Spleen (tissue), 11 donors: ENCODE measurements at regions not wholly inside any gene's neighbourhood (a gene's known extent, or its start where the extent isn't known, plus 50 kb on each side); places are given as distances from the start of the nearest gene placed in this dataset.

Experiments
- DNase-seq: peaks from one replicate; pipeline ENCODE4 v3.0.0-alpha.2; 2020
- H3K27ac ChIP-seq, 8 donors: fragments of 200-600 bp; sonication (generic) in 7 of 8; 1 replicate in 4 of 8; 2 replicates in 4 of 8; pipeline versions ENCODE4 v1.5.0 to v1.8.0; 2016 to 2021; ENCODE audit warnings: inconsistent platforms in 4 of 8, mild to moderate bottlenecking in 4 of 8, moderate library complexity in 1 of 8
- H3K27me3 ChIP-seq, 7 donors: fragments of 200-600 bp; sonication (generic) in 6 of 7; replicated peaks in 1 of 7; 1 replicate in 4 of 7; 2 replicates in 3 of 7; pipeline versions ENCODE4 v1.5.0 to v1.8.0; 2016 to 2021; ENCODE audit warnings: inconsistent platforms in 3 of 7, mild to moderate bottlenecking in 1 of 7
- H3K36me3 ChIP-seq, 6 donors: fragments of 200-600 bp; sonication (generic) in 5 of 6; 1 replicate in 4 of 6; 2 replicates in 2 of 6; pipeline versions ENCODE4 v1.5.0 to v1.8.0; 2016 to 2021; ENCODE audit warnings: inconsistent platforms in 2 of 6
- H3K4me1 ChIP-seq, 6 donors: fragments of 200-600 bp; sonication (generic) in 5 of 6; 1 replicate in 3 of 6; 2 replicates in 3 of 6; pipeline versions ENCODE4 v1.5.0 to v1.8.0; 2016 to 2021; ENCODE audit warnings: inconsistent platforms in 3 of 6
- H3K4me3 ChIP-seq, 8 donors: fragments of 200-600 bp; sonication (generic) in 7 of 8; 1 replicate in 4 of 8; 2 replicates in 4 of 8; pipeline versions ENCODE4 v1.5.0 to v1.8.0; 2016 to 2021; ENCODE audit warnings: inconsistent platforms in 4 of 8, mild to moderate bottlenecking in 4 of 8, moderate library complexity in 2 of 8
- H3K9me3 ChIP-seq, 8 donors: fragments of 200-600 bp; sonication (generic) in 7 of 8; 1 replicate in 4 of 8; 2 replicates in 4 of 8; pipeline versions ENCODE4 v1.5.0 to v1.8.0; 2016 to 2021; ENCODE audit warnings: inconsistent platforms in 4 of 8
- POLR2A ChIP-seq, 3 donors: fragments of 450-650 bp; IDR thresholded peaks; one replicate each; pipeline ENCODE4 v1.5.1; 2017; ENCODE audit warnings: antibody characterized with exemption in 3 of 3, mild to moderate bottlenecking in 1 of 3
- POLR2AphosphoS5 ChIP-seq, 3 donors: sonication (generic); formaldehyde crosslinking; IDR thresholded peaks; one replicate each; pipeline ENCODE4 v1.5.1; 2017; ENCODE audit warnings: antibody characterized with exemption in 3 of 3
- WGBS, 5 donors: extraction: QIAGEN DNeasy Blood & Tissue Kit in 3 of 5; methylation state at CpG; one replicate each; pipeline versions ENCODE4 v1.1.5 to v1.1.7; 2013 to 2018; 5-methylcytosine and 5-hydroxymethylcytosine counted together
- intact Hi-C: fragments of 100-400 bp; cut with DNase I; formaldehyde crosslinking; loops from one replicate; pipeline ENCODE4 v1.15.0; 2023; ENCODE audit warnings: low total_unique reads
- TF ChIP-seq, protein P1 (sequence below), 11 experiments: fragments of 200-600 bp in 7 of 11; fragments of 450-650 bp in 4 of 11; sonication (generic) in 4 of 11; IDR thresholded peaks in 8 of 11; conservative IDR thresholded peaks in 3 of 11; 1 replicate in 7 of 11; 2 replicates in 4 of 11; pipeline versions ENCODE4 v1.4.0 to v1.8.0; 2016 to 2021; ENCODE audit warnings: antibody characterized with exemption in 11 of 11, inconsistent platforms in 4 of 11, mild to moderate bottlenecking in 1 of 11
- donor health status: healthy with polysubstance abuse.
- donor health status: DM: no; HTN: no; CAD: no; lungs with moderate emphysema.
- donor health status: DM: no; HTN: no; CAD: no.
- donor health status: Bipolar disorder and iron deficiency.
- donor health status: healthy.
- donor health status: DM: no; HTN: no; CAD: no.
- donor health status: DM: yes; HTN: yes; CAD: no.

DNA sequence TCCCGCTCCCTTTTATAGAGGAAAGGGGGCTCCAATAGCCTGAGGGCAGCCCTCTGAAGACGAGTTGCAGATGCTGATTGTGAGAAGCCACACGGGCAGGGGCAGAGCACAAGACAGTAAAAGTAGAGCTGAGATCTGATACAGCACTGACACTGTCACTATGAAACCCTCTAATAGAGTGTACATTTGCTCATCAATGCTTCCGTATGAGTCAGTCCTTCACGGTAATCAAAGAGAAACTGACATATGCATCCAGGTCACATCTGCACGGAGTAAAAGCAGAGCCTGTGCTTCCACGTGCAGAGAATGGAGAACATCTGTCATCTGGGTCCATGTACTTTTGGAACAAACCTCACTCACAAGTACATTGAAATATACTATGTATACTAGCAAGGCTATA, 60.6 kb upstream of the TMEM215 start:
- H3K27me3 ChIP-seq: no peaks in the 10 kb centered on the region
- 37 to 62% (median 50%) methylated on average over 7 of the region's 7 CpGs for WGBS, 5 donors
- TF ChIP-seq, protein P1, sequence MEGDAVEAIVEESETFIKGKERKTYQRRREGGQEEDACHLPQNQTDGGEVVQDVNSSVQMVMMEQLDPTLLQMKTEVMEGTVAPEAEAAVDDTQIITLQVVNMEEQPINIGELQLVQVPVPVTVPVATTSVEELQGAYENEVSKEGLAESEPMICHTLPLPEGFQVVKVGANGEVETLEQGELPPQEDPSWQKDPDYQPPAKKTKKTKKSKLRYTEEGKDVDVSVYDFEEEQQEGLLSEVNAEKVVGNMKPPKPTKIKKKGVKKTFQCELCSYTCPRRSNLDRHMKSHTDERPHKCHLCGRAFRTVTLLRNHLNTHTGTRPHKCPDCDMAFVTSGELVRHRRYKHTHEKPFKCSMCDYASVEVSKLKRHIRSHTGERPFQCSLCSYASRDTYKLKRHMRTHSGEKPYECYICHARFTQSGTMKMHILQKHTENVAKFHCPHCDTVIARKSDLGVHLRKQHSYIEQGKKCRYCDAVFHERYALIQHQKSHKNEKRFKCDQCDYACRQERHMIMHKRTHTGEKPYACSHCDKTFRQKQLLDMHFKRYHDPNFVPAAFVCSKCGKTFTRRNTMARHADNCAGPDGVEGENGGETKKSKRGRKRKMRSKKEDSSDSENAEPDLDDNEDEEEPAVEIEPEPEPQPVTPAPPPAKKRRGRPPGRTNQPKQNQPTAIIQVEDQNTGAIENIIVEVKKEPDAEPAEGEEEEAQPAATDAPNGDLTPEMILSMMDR (IDR thresholded peaks at IDR 0.05 in 8 of 11, conservative IDR thresholded peaks at IDR 0.05 in 3 of 11): no peak
- no peak for TF ChIP-seq POLR2A (IDR thresholded peaks at IDR 0.05)
- TF ChIP-seq POLR2AphosphoS5 (IDR thresholded peaks at IDR 0.05): no peak

DNA sequence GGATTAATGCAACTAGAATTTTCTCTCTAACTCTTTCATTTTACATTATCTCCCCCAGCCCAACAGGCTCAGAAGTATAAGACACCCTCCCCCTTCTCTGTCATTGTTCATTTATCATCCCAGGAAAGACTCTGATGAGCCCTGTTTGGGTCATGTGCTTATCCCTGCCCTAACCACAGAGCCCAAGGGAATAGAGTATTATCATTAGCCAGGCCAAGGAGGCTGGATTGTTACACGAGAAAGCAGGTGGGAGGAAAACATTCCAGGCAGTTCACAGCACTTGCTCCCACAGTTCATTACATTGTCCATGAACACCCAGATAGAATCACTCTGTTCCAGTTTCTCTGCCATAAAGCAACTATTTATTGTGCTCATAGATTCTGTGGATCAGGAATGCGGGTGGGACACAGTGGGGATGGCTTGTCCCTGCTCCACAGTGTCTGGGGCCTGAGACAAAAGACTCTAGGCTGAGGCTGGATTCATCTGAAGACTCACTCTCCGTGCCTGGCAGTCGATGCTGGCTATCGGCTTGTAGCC, 59.5 kb upstream of the TMEM215 start:
- Histone ChIP-seq H3K27ac (no peak overlapping the region), H3K27me3 (no peaks in the 10 kb centered on the region), H3K36me3 (no peaks in the 10 kb centered on the region), H3K9me3 (peaks cover 0 to 7% (median 1%) of the 10 kb centered on the region in 8 donors), H3K4me1 (no peaks in the 10 kb centered on the region), H3K4me3 (no peak overlapping the region)
- intact Hi-C loops: no loop called here
- TF ChIP-seq, protein P1 (IDR thresholded peaks at IDR 0.05 in 8 of 11, conservative IDR thresholded peaks at IDR 0.05 in 3 of 11): no peak
- no peak for TF ChIP-seq POLR2A (IDR thresholded peaks at IDR 0.05)
- TF ChIP-seq POLR2AphosphoS5 (IDR thresholded peaks at IDR 0.05): no peak
- DNase-seq: no peak
- WGBS, 5 donors: 66 to 76% (median 69%) methylated on average over 5 of the region's 5 CpGs

More for the DNA sequence above, 60.6 kb upstream of the TMEM215 start:
- intact Hi-C loops: no loop called here
- no peaks in the 10 kb centered on the region for H3K4me1 ChIP-seq
- DNase-seq: no peak
- peaks cover 0 to 2% (median 0%) of the 10 kb centered on the region in 8 donors for H3K9me3 ChIP-seq
- no peak overlapping the region for H3K4me3 ChIP-seq
- no peaks in the 10 kb centered on the region for H3K36me3 ChIP-seq
- no peak overlapping the region for H3K27ac ChIP-seq

DNA sequence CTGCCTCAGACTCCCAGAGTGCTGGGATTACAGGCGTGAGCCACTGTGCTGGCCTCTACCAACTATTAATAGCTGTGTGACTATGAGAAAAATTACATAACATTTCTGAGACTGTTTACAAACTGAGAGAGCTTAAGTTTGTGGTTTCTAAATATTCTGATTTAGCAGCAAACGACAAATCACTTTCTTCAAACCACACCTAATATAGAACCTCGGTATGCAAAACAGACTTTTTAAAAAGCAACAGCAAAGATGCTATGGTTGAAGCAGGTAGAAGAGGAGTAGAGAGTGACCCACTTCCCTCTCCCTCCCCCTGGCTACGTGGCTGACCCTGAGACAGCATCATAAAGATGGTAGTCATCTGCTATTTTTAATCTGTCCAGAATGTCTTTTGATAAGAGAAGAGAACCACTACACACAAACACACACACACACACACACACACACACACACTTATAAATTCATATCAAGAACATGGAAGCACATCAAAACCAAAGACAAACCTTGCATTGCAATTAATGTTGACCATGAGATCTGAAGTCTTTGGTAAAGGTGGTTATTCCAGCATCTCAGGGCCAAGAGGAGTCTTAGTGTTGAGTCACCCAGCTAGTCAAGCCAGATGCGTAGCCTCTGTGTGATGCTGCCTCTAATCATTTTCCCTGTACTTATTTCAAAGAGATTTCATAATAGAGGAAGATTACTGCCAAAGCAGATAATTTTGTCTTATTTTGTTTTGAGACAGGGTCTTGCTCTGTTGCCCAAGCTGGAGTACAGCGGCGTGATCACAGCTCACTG, 58.1 kb upstream of the TMEM215 start:
- WGBS, 5 donors: 66 to 82% (median 75%) methylated on average over 7 of the region's 7 CpGs
- H3K27me3 ChIP-seq: no peaks in the 10 kb centered on the region
- DNase-seq: no peak
- peaks cover 0 to 8% (median 1%) of the 10 kb centered on the region in 8 donors for H3K9me3 ChIP-seq
- no peak overlapping the region for H3K4me3 ChIP-seq
- H3K36me3 ChIP-seq: no peaks in the 10 kb centered on the region
- intact Hi-C loops: no loop called here
- TF ChIP-seq POLR2A (IDR thresholded peaks at IDR 0.05) (no peak), POLR2AphosphoS5 (IDR thresholded peaks at IDR 0.05) (no peak)
- TF ChIP-seq, protein P1 (IDR thresholded peaks at IDR 0.05 in 8 of 11, conservative IDR thresholded peaks at IDR 0.05 in 3 of 11): no peak
- no peaks in the 10 kb centered on the region for H3K4me1 ChIP-seq
- no peak overlapping the region for H3K27ac ChIP-seq

DNA sequence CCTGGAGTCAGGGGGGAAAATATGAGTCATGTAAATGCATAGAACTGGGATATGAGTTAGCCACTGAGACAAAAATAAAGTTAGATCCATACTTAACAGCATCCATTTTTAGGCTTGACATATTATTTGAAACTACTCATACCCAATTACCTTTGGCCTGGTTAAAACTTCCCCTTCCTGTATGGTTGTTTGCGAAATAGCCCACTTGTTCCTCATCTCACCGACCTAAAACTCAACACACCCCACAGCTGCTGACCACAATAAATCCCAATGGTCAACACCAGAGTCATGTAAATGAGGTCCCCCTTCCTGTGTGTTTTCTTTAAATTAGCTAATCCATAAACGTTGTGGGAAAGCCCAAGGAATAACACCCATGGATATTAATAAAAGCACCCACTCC, 55.2 kb upstream of the TMEM215 start:
- intact Hi-C loops: no loop called here
- DNase-seq: no peak
- Histone ChIP-seq H3K4me3 (no peak overlapping the region), H3K4me1 (no peaks in the 10 kb centered on the region), H3K27ac (no peak overlapping the region), H3K36me3 (no peaks in the 10 kb centered on the region), H3K27me3 (no peaks in the 10 kb centered on the region), H3K9me3 (peaks cover 0 to 8% (median 1%) of the 10 kb centered on the region in 8 donors)
- 30 to 54% (median 50%) methylated on average over 3 of the region's 3 CpGs for WGBS, 5 donors
- TF ChIP-seq, protein P1 (IDR thresholded peaks at IDR 0.05 in 8 of 11, conservative IDR thresholded peaks at IDR 0.05 in 3 of 11): no peak
- TF ChIP-seq POLR2A (IDR thresholded peaks at IDR 0.05) (no peak), POLR2AphosphoS5 (IDR thresholded peaks at IDR 0.05) (no peak)
